ENCODE measurements at regions not wholly inside any gene's neighbourhood (a gene's known extent, or its start where the extent isn't known, plus 50 kb on each side); places are given as distances from the start of the nearest gene placed in this dataset.

DNA sequence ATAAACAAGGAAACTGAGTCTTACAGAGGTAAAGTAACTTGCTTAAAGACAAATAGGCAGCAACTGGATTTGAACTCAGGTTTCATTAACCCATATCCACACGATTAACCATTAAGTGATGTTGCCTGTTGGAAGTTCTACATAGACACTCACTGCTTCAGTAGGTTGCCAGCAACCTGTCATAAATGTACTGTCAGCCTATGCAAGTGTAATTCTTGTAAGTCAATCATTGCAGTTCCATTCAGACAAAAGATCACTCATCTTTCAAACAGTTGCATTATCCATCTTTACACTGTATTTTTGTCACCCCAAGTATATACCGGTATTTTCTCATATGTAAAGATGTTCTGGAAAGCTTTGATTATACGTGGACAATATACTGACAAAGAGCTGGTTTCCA is 676.9 kb upstream of the PCDH20 start:
- no peak for DNase-seq

GRCh38 chr13:62088165-62088564 is 672.5 kb upstream of the PCDH20 start:
- no peak for DNase-seq

GRCh38 chr13:62087124-62087523 is 671.5 kb upstream of the PCDH20 start:
- DNase-seq: no peak

GRCh38 chr13:62085337-62086229 is 669.9 kb upstream of the PCDH20 start:
- DNase-seq: no peak

DNA sequence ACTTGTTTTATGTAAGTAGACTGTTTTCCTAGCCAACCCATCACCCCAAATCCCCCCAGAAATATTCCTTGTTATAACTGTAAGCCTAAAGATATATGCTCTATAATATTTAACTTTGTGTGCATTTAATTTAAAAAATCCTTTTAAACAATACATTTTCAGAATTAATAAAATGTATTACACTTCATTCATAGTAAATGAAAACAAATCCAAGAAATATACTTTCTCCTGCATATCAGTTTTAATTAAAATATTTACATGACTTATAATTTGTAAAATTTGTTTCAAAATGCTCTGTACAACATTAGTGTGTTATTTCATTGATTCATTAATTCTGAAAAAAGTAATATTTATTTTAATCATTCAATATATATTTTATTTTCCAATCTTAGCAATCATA is 669.1 kb upstream of the PCDH20 start:
- DNase-seq: no peak

GRCh38 chr13:62067821-62068220 is 652.2 kb upstream of the PCDH20 start:
- DNase-seq: no peak

GRCh38 chr13:62065016-62065415 is 649.4 kb upstream of the PCDH20 start:
- no peak for DNase-seq

DNA sequence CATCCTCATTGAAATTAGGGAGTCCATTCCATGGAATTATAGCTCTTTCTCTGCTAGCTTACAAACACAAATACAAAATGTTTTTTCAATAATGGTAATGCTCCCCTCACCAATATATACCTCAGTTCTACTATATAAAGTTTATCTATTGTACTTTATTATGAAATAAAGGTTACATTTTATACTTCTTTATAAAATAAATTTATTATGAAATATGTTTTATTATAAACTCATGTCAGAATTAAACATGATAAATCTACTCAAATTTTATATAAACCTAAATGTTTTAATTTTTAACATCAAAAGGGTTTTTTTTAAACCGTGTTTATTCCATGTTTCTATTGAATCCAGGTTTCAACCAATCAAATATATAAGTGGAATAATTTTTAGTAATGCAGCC is 646.1 kb upstream of the PCDH20 start:
- no peak for DNase-seq

DNA sequence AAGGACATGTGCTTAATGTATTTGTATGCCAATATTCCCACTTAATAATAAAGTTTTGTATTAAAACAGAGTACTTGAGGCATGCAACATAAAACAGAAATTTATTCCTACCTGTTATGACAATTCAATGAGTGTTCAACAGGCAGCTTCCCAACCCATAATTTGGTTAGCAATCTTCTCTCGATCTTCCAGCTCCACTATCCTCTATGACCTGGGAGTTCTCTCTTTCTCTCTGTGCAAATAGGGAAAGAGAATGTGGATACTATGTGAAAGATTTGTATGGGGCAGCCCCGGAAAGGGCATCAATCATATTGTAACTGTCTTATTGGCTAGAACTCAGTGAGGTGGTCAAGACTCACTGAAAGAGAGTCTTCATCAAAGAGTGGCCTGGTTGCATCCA is 644.9 kb upstream of the PCDH20 start:
- no peak for DNase-seq

DNA sequence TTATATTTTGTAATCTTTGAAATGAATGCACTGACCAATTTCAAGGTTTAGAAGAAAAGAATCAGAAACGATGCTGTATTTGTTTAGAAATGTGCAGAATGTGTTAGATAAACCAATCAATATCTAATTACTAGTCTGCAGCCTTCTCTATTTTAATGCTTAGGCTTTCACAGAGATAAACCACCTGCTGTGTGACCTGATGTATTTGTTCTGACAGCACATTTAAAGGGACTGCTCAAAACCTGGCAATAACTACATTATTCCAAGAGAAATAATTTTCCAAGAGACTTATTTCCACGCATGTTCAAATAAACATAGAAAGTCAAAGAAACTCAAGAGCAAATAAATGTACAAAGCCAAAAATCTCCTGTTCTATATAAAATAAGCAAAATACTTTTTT is 641.6 kb upstream of the PCDH20 start:
- no peak for DNase-seq

DNA sequence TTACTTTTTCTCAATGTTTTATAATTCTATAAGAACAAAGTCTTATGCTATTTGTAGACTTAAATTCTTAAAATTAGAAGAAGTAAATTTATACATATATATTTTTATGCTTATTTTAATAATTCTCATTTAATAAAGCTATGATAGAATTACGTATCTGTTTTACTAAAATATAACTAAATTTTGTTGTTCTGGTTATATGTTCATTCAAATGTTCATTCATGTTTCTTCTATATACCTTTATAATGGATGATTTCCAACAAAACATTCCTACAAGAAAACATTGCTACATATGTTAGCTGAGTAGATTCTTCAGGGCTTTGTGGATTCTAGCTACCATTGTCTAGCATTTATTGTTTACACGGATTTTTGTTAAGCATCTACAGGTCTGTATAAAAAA is 634.3 kb upstream of the PCDH20 start:
- no peak for DNase-seq

GRCh38 chr13:62046512-62046911 is 630.9 kb upstream of the PCDH20 start:
- no peak for DNase-seq

DNA sequence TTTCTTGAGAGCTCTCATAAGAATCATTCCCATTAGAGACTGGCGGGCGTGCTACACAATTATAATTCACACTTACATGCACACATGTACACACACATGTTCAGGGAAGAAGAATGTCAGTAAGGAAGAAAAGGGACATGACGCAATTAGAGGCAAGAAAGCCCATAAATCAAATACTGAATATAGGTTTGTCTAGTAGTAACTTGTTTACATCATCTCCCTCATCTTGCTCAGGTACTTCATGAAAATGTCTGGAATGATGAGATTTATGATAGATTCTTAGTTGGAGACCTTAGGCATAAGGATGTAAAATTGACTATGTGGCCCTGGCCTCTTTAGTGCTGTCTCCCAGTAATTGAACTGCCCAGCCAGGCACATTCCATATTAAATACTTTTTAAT is 628.0 kb upstream of the PCDH20 start:
- no peak for DNase-seq

DNA sequence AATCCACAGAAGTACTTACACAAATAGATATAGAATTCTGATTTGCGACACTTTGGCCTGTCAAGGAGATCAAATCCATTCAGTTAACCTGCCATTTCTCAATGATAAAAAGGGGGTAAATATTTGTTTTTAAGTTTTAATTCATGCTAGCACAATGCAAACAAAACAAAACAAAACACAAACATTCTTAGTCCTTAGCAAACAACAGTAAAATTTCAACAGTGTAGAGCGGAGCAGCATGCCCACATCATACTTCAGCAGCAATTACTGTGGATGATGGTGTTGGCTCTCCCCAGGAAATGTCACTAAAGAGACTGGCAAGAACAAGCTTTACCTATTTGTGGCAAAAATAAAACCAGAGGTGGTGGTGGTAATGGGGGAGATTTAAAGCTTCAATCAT is 625.2 kb upstream of the PCDH20 start:
- no peak for DNase-seq

DNA sequence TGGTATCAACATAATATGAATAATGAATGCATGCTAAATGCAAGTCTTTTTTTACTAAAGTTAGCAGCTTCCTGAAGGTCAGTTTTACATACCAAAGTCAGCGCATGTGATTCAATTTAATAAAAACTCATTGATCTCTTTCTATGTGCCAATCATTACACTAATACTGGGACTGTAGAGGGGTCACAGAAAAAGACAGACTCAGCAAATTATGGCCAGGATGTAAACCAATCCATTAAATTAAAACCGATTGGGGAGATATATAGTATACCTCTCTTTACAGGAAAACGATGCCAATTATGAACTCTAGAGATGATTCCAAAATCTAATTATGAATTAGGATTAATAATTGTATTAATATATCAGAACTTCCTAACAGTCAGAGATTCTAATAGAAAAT is 624.4 kb upstream of the PCDH20 start:
- DNase-seq: no peak

GRCh38 chr13:62038214-62038613 is 622.6 kb upstream of the PCDH20 start:
- no peak for DNase-seq

- peak; percentile 96 for DNase-seq
Observed at GRCh38 chr13:62035981-62036380, 620.3 kb upstream of the PCDH20 start.

- DNase-seq: no peak
Observed at GRCh38 chr13:62033934-62034333, 618.3 kb upstream of the PCDH20 start.

GRCh38 chr13:62022369-62022768 is 606.7 kb upstream of the PCDH20 start:
- no peak for DNase-seq

DNA sequence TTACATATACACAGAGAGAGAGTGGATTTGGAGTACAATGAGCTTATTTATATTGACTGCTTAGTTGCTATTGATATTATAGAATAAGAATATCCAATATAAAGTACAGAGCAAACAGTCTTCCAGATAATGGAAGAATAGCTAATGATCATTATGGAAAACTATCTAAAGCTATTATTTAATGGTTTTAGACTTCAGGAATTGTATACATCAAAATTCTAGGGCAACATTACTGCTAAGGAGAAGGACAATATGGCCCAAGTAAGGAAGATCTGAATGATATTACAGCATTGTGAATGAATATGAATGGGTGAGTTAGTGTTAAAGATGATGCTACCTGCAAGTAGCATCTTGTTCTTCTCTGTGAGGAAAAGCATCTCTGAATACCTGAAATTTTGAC is 604.2 kb upstream of the PCDH20 start:
- no peak for DNase-seq

DNA sequence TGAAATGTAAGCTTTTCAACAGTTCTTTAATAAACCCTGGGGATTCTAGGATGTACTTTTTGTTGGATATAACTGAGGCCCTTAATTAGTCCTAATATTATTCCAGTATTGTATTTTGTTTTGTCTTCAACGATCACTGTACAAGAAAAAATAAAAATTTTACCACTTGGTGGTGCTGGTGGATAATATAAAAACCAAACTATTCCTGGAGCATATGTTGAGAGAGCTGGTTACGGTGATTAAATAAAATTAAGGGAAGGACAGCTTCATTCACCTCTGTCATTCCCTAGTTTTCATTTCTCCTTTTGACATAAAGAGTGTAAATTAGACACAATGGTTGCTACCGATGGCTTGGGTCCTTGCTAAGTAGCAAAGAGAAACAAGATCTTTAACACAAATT is 598.6 kb upstream of the PCDH20 start:
- peak; percentile 60 for DNase-seq

DNA sequence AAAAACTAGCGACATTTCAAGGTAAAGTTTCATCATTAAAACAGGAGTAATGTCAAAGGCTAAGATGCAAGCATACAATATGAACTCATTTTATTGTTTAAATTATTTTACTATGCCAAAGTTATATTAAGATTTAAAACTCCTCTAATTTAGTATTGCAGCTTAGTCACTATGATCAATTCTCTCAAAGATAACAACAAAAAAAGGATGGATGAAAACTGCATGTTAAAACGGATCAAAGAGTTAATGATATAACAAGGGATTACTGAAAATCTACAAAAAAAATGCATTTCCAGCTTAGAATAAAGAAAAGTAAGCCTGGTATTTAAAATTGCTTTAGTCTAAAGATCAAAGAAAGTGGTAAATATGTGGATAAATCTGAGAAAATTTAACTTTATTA is 587.8 kb upstream of the PCDH20 start:
- DNase-seq: no peak

DNA sequence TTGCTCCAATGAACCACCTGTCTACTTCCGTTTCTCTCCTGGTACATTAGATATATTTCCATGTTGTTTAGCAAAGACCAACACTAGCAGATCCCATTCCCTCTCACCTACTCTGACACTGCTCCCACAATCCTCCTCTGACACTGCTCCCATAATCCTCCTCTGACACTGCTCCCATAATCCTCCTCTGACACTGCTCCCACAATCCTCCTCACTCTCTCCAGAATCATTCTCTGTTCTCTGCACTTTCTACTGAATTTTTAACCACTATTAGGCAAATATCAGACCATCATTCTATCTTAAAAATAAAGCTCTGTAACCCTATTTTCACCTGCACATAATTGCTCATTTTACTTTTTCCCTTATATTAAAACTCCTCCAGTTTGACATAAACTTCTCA is 578.5 kb upstream of the PCDH20 start:
- no peak for DNase-seq

- DNase-seq: no peak
Observed at GRCh38 chr13:61989978-61990377, 574.3 kb upstream of the PCDH20 start.

DNA sequence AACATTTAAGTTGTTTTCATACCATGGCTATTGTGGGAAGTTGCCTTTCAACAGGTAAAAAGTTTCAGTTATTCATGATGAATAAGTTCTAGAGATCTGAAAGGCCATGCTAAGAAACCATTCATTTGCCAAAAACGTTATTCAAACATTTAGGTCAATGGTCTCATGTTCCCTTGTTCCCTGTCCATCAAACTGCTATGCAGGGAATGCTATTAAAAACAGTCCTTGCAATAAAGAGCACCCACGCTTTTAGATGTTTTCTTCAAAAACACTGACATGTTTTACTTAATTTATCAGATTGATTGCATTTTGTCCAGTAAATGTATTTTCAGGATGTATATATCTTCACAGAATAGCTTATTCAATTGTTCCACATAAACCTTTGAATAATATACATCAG is 573.2 kb upstream of the PCDH20 start:
- DNase-seq: no peak
